SK-N-SH treated with all-trans-retinoic acid at 6 μM for 48 hours (cell line): ENCODE measurements at regions not wholly inside any gene's neighbourhood (a gene's known extent, or its start where the extent isn't known, plus 50 kb on each side); places are given as distances from the start of the nearest gene placed in this dataset.

Source experiments
- TCF4 ChIP-seq: fragments of 250-450 bp; sonication (Bioruptor Pico); IDR thresholded peaks from 2 replicates; pipeline ENCODE4 v1.8.0; 2021; ENCODE audit warnings: mild to moderate bottlenecking, moderate library complexity, borderline replicate concordance
- TOX ChIP-seq: fragments of 250-450 bp; sonication (Bioruptor Pico); IDR thresholded peaks from 2 replicates; pipeline ENCODE4 v1.8.0; 2021; ENCODE audit warnings: mild to moderate bottlenecking, moderate library complexity, borderline replicate concordance

GRCh38 chr20:1720226-1720625, 62.6 kb upstream of the SIRPG start:
- TF ChIP-seq TOX (CRISPR knock-in tag), result no peak
- TF ChIP-seq TCF4, result no peak
